ENCODE measurements at regions not wholly inside any gene's neighbourhood (a gene's known extent, or its start where the extent isn't known, plus 50 kb on each side); places are given as distances from the start of the nearest gene placed in this dataset.

DNA sequence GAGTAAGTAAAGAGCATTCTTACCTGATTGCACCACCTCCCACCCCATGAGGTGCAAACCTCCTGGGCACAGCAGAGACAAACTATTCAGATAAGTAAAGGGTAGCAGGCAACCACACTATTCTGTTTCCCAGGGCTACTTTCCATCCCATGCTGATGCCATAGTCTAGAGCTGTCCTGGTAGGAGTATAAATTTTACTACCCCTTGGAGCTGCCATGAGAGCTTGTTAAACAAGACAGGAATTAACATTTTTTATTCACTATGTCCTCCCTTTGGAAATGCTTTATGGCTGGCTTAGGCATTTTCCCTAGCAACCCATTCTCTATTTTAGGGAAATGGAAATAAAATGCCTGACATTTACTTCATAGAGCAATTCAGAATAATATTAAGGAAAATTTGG, 324.6 kb upstream of the USP25 start:
- TF ChIP-seq EZH2 (IDR thresholded peaks at IDR 0.05; ENCODE audit: insufficient read depth, poor library complexity, severe bottlenecking) (no peak), EZH2phosphoT487 (IDR thresholded peaks at IDR 0.05; ENCODE audit: insufficient read depth, low read depth) (no peak)
